GM06990 (cell line): ENCODE measurements at regions not wholly inside any gene's neighbourhood (a gene's known extent, or its start where the extent isn't known, plus 50 kb on each side); places are given as distances from the start of the nearest gene placed in this dataset.

Source experiments
- DNase-seq: peaks from one replicate; pipeline ENCODE4 v3.0.0-alpha.2; 2011; ENCODE audit not compliant: insufficient read length; ENCODE audit errors: extremely low read depth
- H3K27me3 ChIP-seq: replicated peaks from 2 replicates; pipeline ENCODE4 v1.6.0; 2011; ENCODE audit warnings: low read length; ENCODE audit not compliant: control insufficient read depth, insufficient read depth
- H3K36me3 ChIP-seq: 2 replicates; pipeline ENCODE4 v1.5.1; 2011; ENCODE audit warnings: low read length; ENCODE audit not compliant: control insufficient read depth, insufficient read depth
- H3K4me3 ChIP-seq: replicated peaks from 2 replicates; pipeline ENCODE4 v1.5.1; 2011; ENCODE audit warnings: low read depth, mild to moderate bottlenecking, control low read depth, low read length
- TF ChIP-seq, protein P1 (sequence below): IDR thresholded peaks from 2 replicates; pipeline ENCODE4 v1.5.1; 2011; ENCODE audit warnings: low read length, control low read depth, mild to moderate bottlenecking, inconsistent platforms; ENCODE audit not compliant: insufficient read depth, poor library complexity, severe bottlenecking

DNA sequence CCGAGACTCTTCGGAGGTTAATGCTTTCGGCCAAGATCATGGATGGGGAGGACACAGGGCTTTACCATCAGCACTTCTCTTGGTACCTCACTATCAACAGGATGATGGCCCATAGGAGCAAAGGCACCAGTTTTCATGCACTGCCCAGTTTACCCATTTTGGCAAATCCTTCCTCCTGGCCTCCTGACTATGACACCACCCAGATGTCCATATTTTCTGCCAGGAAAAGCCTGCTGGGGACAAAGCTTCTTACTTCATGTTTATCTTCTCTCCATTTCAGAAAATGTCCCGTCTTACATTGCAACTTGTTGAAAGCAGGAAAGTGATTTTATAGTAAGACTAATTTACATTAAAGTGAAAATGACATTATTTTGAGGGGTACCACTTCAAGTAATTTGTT, 61.4 kb upstream of the GAS1 start:
- no peaks in the 10 kb centered on the region for H3K36me3 ChIP-seq
- peaks cover 2% of the 10 kb centered on the region; the same call in 1 of the 2 replicates for H3K27me3 ChIP-seq
- TF ChIP-seq, protein P1, sequence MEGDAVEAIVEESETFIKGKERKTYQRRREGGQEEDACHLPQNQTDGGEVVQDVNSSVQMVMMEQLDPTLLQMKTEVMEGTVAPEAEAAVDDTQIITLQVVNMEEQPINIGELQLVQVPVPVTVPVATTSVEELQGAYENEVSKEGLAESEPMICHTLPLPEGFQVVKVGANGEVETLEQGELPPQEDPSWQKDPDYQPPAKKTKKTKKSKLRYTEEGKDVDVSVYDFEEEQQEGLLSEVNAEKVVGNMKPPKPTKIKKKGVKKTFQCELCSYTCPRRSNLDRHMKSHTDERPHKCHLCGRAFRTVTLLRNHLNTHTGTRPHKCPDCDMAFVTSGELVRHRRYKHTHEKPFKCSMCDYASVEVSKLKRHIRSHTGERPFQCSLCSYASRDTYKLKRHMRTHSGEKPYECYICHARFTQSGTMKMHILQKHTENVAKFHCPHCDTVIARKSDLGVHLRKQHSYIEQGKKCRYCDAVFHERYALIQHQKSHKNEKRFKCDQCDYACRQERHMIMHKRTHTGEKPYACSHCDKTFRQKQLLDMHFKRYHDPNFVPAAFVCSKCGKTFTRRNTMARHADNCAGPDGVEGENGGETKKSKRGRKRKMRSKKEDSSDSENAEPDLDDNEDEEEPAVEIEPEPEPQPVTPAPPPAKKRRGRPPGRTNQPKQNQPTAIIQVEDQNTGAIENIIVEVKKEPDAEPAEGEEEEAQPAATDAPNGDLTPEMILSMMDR, result no peak
- H3K4me3 ChIP-seq, result no peak overlapping the region
- DNase-seq, result no peak

DNA sequence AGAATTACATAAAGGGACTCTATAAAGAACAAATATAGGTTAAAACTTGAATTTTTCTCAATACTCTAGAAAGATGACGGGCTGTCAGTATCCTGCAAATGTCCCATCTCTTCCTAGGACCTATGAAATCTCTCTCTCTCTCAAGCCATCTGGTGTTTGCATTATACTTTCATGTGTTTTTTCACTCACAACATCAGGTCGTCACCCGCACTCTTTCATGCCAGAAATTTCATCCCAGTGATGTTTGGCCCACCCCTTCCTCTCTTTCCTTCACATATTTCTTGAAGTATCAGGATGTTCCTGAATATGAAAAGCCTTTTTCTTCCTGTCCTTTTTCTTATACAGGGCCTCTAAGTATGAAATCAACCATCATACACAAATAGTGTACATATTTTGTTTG, 63.3 kb upstream of the GAS1 start:
- no peak overlapping the region for H3K4me3 ChIP-seq
- no peak for DNase-seq
- H3K36me3 ChIP-seq, result no peaks in the 10 kb centered on the region
- TF ChIP-seq, protein P1, result no peak
- peaks cover 2% of the 10 kb centered on the region; the same call in 1 of the 2 replicates for H3K27me3 ChIP-seq

DNA sequence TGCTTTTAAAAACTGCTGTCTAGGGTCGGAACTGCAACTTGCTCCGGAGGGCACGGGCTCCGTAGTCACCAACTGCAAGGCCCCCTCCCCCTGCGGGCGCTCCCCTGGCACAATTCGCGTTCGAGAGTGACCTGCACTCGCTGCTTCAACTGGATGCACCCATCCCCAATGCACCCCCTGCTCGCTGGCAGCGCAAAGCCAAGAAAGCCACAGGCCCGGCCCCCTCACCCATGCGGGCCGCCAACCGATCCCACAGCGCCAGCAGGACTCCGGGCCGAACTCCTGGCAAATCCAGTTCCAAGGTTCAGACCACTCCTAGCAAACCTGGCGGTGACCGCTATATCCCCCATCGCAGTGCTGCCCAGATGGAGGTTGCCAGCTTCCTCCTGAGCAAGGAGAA, 64.2 kb upstream of the GAS1 start:
- Histone ChIP-seq H3K4me3 (no peak overlapping the region), H3K27me3 (peaks cover 2% of the 10 kb centered on the region; the same call in 1 of the 2 replicates), H3K36me3 (no peaks in the 10 kb centered on the region)
- TF ChIP-seq, protein P1, result no peak
- DNase-seq, result no peak

DNA sequence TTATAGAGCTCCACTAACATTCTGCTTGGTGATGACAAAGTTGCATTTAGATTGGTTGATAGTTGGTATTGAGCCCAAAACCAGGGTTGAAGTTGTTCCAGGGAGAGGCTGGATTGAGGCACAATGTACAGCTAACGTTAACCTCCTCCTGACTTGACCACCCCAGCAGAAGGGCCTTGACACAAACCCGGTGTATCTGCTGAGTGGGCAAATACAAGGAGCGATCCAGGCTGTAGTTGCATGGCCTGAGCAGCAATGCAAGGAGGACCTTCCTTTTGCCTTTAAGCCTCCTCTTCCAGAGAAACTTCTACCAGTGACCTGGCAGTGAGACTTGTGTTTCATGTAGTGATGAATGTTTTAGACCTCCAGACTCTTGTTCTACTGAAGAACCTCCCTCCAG, 66.2 kb upstream of the GAS1 start:
- DNase-seq, result no peak
- peaks cover 1% of the 10 kb centered on the region; the same call in 1 of the 2 replicates for H3K27me3 ChIP-seq
- H3K4me3 ChIP-seq, result no peak overlapping the region
- TF ChIP-seq, protein P1, result no peak
- H3K36me3 ChIP-seq, result no peaks in the 10 kb centered on the region

GRCh38 chr9:87014436-87014835, 67.1 kb upstream of the GAS1 start:
- no peak overlapping the region for H3K4me3 ChIP-seq
- H3K36me3 ChIP-seq, result no peaks in the 10 kb centered on the region
- TF ChIP-seq, protein P1, result no peak
- DNase-seq, result no peak
- no peaks in the 10 kb centered on the region; the same call in 1 of the 2 replicates for H3K27me3 ChIP-seq

DNA sequence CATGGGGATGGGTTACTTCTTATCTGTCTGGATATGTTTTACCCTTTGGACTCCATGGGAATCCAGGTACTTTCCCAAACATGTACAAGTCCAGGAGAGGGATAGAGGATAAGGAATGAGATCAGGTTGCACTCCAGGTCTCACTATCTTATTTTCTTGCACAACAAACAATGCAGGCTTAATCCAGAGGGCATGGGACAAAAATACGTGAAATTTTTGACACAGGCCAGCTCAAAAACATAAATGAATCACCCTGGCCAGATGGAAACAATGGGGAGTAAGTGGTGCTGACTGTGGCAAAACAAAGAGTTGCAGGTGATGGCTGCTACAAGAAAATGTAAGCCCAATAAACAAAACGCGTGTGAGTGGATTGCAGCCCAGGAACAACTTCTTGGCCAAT, 69.4 kb upstream of the GAS1 start:
- no peak for DNase-seq
- no peaks in the 10 kb centered on the region; the same call in 1 of the 2 replicates for H3K27me3 ChIP-seq
- H3K4me3 ChIP-seq, result no peak overlapping the region
- TF ChIP-seq, protein P1, result no peak
- H3K36me3 ChIP-seq, result no peaks in the 10 kb centered on the region
